LNCAP (cell line): ENCODE measurements at regions not wholly inside any gene's neighbourhood (a gene's known extent, or its start where the extent isn't known, plus 50 kb on each side); places are given as distances from the start of the nearest gene placed in this dataset.

Source experiments
- CTCF ChIP-seq: fragments of 450-650 bp; IDR thresholded peaks from 2 replicates; pipeline ENCODE4 v1.5.1; 2017; ENCODE audit warnings: mild to moderate bottlenecking

- no peak for TF ChIP-seq CTCF
These were observed 161.1 kb upstream of the ATP10A start for GRCh38 chr15:26024241-26024640.

GRCh38 chr15:26023691-26024090 is 160.6 kb upstream of the ATP10A start:
- no peak for TF ChIP-seq CTCF

- TF ChIP-seq CTCF, result no peak
These were observed 160.1 kb upstream of the ATP10A start for GRCh38 chr15:26023231-26023630.

- TF ChIP-seq CTCF, result no peak
These were observed 157.7 kb upstream of the ATP10A start for GRCh38 chr15:26020871-26021270.

- TF ChIP-seq CTCF, result no peak
These were observed 154.5 kb upstream of the ATP10A start for GRCh38 chr15:26017665-26018064.

- no peak for TF ChIP-seq CTCF
These were observed 152.5 kb upstream of the ATP10A start for GRCh38 chr15:26015516-26016075.

- no peak for TF ChIP-seq CTCF
These were observed 150.9 kb upstream of the ATP10A start for GRCh38 chr15:26013981-26014380.

GRCh38 chr15:26011916-26012315 is 148.8 kb upstream of the ATP10A start:
- no peak for TF ChIP-seq CTCF
